Astrocyte (in vitro differentiated cells and primary cell): ENCODE measurements at regions not wholly inside any gene's neighbourhood (a gene's known extent, or its start where the extent isn't known, plus 50 kb on each side); places are given as distances from the start of the nearest gene placed in this dataset.

ENCODE experiments used
- DNase-seq: peaks from one replicate; pipeline ENCODE4 v3.0.0-alpha.2; 2010; ENCODE audit warnings: low read depth
- FAIRE-seq: peaks from 2 replicates; lab custom pipeline; 2011; peaks lifted over from hg19 to GRCh38; lab: Jason Lieb, UNC
- H2AFZ ChIP-seq: 2 replicates; pipeline ENCODE4 v1.6.0; 2012; ENCODE audit warnings: low read depth, low read length, inconsistent platforms
- H3K27ac ChIP-seq: 2 replicates; pipeline ENCODE4 v1.5.1; 2011; ENCODE audit warnings: low read depth, low read length, inconsistent platforms
- H3K27me3 ChIP-seq: 2 replicates; pipeline ENCODE4 v1.6.0; 2011; ENCODE audit warnings: low read length, inconsistent platforms; ENCODE audit not compliant: insufficient read depth
- H3K36me3 ChIP-seq: 2 replicates; pipeline ENCODE4 v1.5.1; 2011; ENCODE audit warnings: low read length, inconsistent platforms; ENCODE audit not compliant: insufficient read depth
- H3K4me1 ChIP-seq: 2 replicates; pipeline ENCODE4 v1.5.1; 2011; ENCODE audit warnings: low read length, inconsistent platforms; ENCODE audit not compliant: insufficient read depth
- H3K4me2 ChIP-seq: 2 replicates; pipeline ENCODE4 v1.6.0; 2012; ENCODE audit warnings: low read length, inconsistent platforms
- H3K4me3 ChIP-seq: 2 replicates; pipeline ENCODE4 v1.5.1; 2011; ENCODE audit warnings: low read depth, mild to moderate bottlenecking, low read length, inconsistent platforms; ENCODE audit not compliant: insufficient read depth
- H3K79me2 ChIP-seq: 2 replicates; pipeline ENCODE4 v1.6.0; 2012; ENCODE audit warnings: mild to moderate bottlenecking, low read length, inconsistent platforms; ENCODE audit not compliant: insufficient read depth
- H3K9ac ChIP-seq: 2 replicates; pipeline ENCODE4 v1.6.0; 2012; ENCODE audit warnings: mild to moderate bottlenecking, low read length, inconsistent platforms
- H3K9me3 ChIP-seq: 2 replicates; pipeline ENCODE4 v1.5.1; 2012; ENCODE audit warnings: low read depth, mild to moderate bottlenecking, low read length, inconsistent platforms; ENCODE audit not compliant: insufficient read depth
- H4K20me1 ChIP-seq: 2 replicates; pipeline ENCODE4 v1.6.0; 2012; ENCODE audit warnings: low read length, inconsistent platforms; ENCODE audit not compliant: insufficient read depth
- H3K27ac Mint-ChIP-seq: one replicate; pipeline ENCODE4 v1.8.0; 2021; ENCODE audit warnings: mild to moderate bottlenecking, mixed read lengths; ENCODE audit not compliant: unreplicated experiment
- H3K27me3 Mint-ChIP-seq: one replicate; pipeline ENCODE4 v1.8.0; 2021; ENCODE audit warnings: low read depth, mixed read lengths; ENCODE audit not compliant: unreplicated experiment
- H3K36me3 Mint-ChIP-seq: one replicate; pipeline ENCODE4 v1.8.0; 2021; ENCODE audit warnings: low read depth, mixed read lengths; ENCODE audit not compliant: unreplicated experiment
- H3K4me1 Mint-ChIP-seq: one replicate; pipeline ENCODE4 v1.8.0; 2021; ENCODE audit warnings: low read depth, mixed read lengths; ENCODE audit not compliant: unreplicated experiment
- H3K4me3 Mint-ChIP-seq: one replicate; pipeline ENCODE4 v1.8.0; 2021; ENCODE audit warnings: mild to moderate bottlenecking, moderate library complexity, mixed read lengths; ENCODE audit not compliant: unreplicated experiment
- H3K9me3 Mint-ChIP-seq: one replicate; pipeline ENCODE4 v1.8.0; 2021; ENCODE audit warnings: mild to moderate bottlenecking, mixed read lengths; ENCODE audit not compliant: unreplicated experiment
- CTCF ChIP-seq: IDR thresholded peaks from 2 replicates; pipeline ENCODE4 v1.5.1; 2011; ENCODE audit warnings: low read depth, mild to moderate bottlenecking, inconsistent platforms, low read length, moderate library complexity; ENCODE audit not compliant: insufficient read depth
- EZH2 ChIP-seq: IDR thresholded peaks from 2 replicates; pipeline ENCODE4 v1.6.1; 2012; ENCODE audit warnings: mild to moderate bottlenecking, low read length, inconsistent platforms; ENCODE audit not compliant: insufficient read depth

- no peaks in the 10 kb centered on the region for H3K36me3 ChIP-seq
- peaks cover 9% of the 10 kb centered on the region for H3K27me3 Mint-ChIP-seq
- H3K9ac ChIP-seq: no peak overlapping the region
- DNase-seq (peak; percentile 18), FAIRE-seq (no peak)
- TF ChIP-seq CTCF (no peak), EZH2 (no peak)
- no peak overlapping the region for H3K4me2 ChIP-seq
- no peaks in the 10 kb centered on the region for H3K27me3 ChIP-seq
- H3K9me3 Mint-ChIP-seq: no peaks in the 10 kb centered on the region
- no peaks in the 10 kb centered on the region for H3K9me3 ChIP-seq
- H3K4me1 ChIP-seq: no peaks in the 10 kb centered on the region
- no peak overlapping the region for H3K27ac ChIP-seq
- no peak overlapping the region for H3K4me3 ChIP-seq
- H4K20me1 ChIP-seq: no peaks in the 10 kb centered on the region
- no peak overlapping the region for H3K27ac Mint-ChIP-seq
- H3K36me3 Mint-ChIP-seq: no peaks in the 10 kb centered on the region
- H3K4me1 Mint-ChIP-seq: no peaks in the 10 kb centered on the region
- H3K4me3 Mint-ChIP-seq: no peak overlapping the region
- H2AFZ ChIP-seq: no peak overlapping the region
- H3K79me2 ChIP-seq: no peaks in the 10 kb centered on the region
Observed at GRCh38 chr10:105347487-105347886, 706.4 kb downstream of the SORCS3 start.

GRCh38 chr10:105342606-105343005 lies 701.5 kb downstream of the SORCS3 start:
- Histone ChIP-seq H3K4me1 (no peaks in the 10 kb centered on the region), H3K4me2 (no peak overlapping the region), H3K27me3 (no peaks in the 10 kb centered on the region), H3K4me3 (no peak overlapping the region), H3K36me3 (no peaks in the 10 kb centered on the region), H3K27ac (no peak overlapping the region), H3K79me2 (no peaks in the 10 kb centered on the region), H3K9ac (no peak overlapping the region), H4K20me1 (no peaks in the 10 kb centered on the region), H2AFZ (no peak overlapping the region), H3K9me3 (no peaks in the 10 kb centered on the region)
- Mint-ChIP-seq H3K27ac (no peak overlapping the region), H3K27me3 (peaks cover 6% of the 10 kb centered on the region), H3K9me3 (no peaks in the 10 kb centered on the region), H3K36me3 (no peaks in the 10 kb centered on the region), H3K4me3 (no peak overlapping the region), H3K4me1 (no peaks in the 10 kb centered on the region)
- TF ChIP-seq EZH2: no peak
- no peak for TF ChIP-seq CTCF
- FAIRE-seq: no peak
- no peak for DNase-seq

GRCh38 chr10:105339669-105340068 lies 698.6 kb downstream of the SORCS3 start:
- Histone ChIP-seq H3K36me3 (no peaks in the 10 kb centered on the region), H3K27me3 (no peaks in the 10 kb centered on the region), H3K4me3 (no peak overlapping the region), H2AFZ (no peak overlapping the region), H3K4me2 (no peak overlapping the region), H3K9me3 (no peaks in the 10 kb centered on the region), H3K4me1 (no peaks in the 10 kb centered on the region), H3K27ac (no peak overlapping the region), H3K9ac (no peak overlapping the region), H4K20me1 (no peaks in the 10 kb centered on the region), H3K79me2 (no peaks in the 10 kb centered on the region)
- H3K9me3 Mint-ChIP-seq: no peaks in the 10 kb centered on the region
- H3K4me1 Mint-ChIP-seq: no peaks in the 10 kb centered on the region
- H3K36me3 Mint-ChIP-seq: no peaks in the 10 kb centered on the region
- no peak overlapping the region for H3K4me3 Mint-ChIP-seq
- peaks cover 2% of the 10 kb centered on the region for H3K27me3 Mint-ChIP-seq
- DNase-seq (no peak), FAIRE-seq (no peak)
- TF ChIP-seq EZH2: no peak
- TF ChIP-seq CTCF: no peak
- no peak overlapping the region for H3K27ac Mint-ChIP-seq
